ENCODE measurements at regions not wholly inside any gene's neighbourhood (a gene's known extent, or its start where the extent isn't known, plus 50 kb on each side); places are given as distances from the start of the nearest gene placed in this dataset.
A peak's percentile ranks its signal among the peaks of the same experiment; 100 is the strongest.

- no peak for TF ChIP-seq ZNF462 (CRISPR knock-in tag; IDR thresholded peaks at IDR 0.05)
- TF ChIP-seq JUNB (IDR thresholded peaks at IDR 0.05; ENCODE audit: unreplicated experiment): no peak
- no peak for TF ChIP-seq ZNF331 (CRISPR knock-in tag; IDR thresholded peaks at IDR 0.05; ENCODE audit: low read depth)
- no peak for TF ChIP-seq STAT1 (IDR thresholded peaks at IDR 0.05; ENCODE audit: unreplicated experiment)
- no peak for TF ChIP-seq POLR2AphosphoS5 (IDR thresholded peaks at IDR 0.05; ENCODE audit: low read depth)
- TF ChIP-seq CREB1 (CRISPR knock-in tag; IDR thresholded peaks at IDR 0.05; ENCODE audit: low read depth): no peak
- TF ChIP-seq EZH2 (IDR thresholded peaks at IDR 0.05; ENCODE audit: low read depth, unreplicated experiment): no peak
These were observed 114.2 kb upstream of the SPIN1 start (continued) for GRCh38 chr9:88274078-88274477.

DNA sequence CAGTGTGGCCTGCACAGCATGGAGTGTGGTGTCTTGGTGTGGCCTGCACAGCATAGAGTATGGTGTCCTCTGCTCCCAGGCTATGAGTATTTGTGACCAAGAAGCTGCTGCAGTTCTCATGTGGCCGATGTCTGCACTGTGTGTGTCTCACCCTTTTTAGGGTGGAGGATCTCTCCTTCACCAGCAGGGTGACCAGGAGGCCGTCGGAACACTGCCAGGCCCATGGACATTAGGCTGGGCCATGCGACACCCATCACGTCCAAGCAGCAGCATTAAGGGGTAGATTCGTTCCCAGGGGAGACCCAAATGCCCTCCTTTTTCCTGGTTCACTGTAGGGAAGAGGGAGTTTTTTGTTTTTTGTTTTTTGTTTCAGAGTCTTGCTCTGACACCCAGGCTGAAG lies 115.3 kb upstream of the SPIN1 start:
- peak; percentile 78 for ATAC-seq
- no peaks in the 10 kb centered on the region for H4K20me1 ChIP-seq (replicated peaks; ENCODE audit: insufficient read depth)
- H3K27ac Mint-ChIP-seq: no peak overlapping the region

More for the DNA sequence above, 115.3 kb upstream of the SPIN1 start:
- Histone ChIP-seq H3K4me2 (no peak overlapping the region), H3K4me3 (no peak overlapping the region), H3K27me3 (ENCODE audit: insufficient read depth) (no peaks in the 10 kb centered on the region), H3K36me3 (ENCODE audit: insufficient read depth) (no peaks in the 10 kb centered on the region), H3K79me2 (replicated peaks; ENCODE audit: insufficient read depth) (no peaks in the 10 kb centered on the region), H2AFZ (no peak overlapping the region), H3K27ac (ENCODE audit: low read depth) (no peak overlapping the region), H3F3A (replicated peaks; ENCODE audit: low read depth) (no peaks in the 10 kb centered on the region), H3K9me2 (ENCODE audit: insufficient read depth) (no peaks in the 10 kb centered on the region), H3K4me1 (ENCODE audit: insufficient read depth) (peaks cover 13% of the 10 kb centered on the region)
- DNase-seq (ENCODE audit: low spot score): peak; percentile 26
- H3K36me3 Mint-ChIP-seq (ENCODE audit: low read depth): no peaks in the 10 kb centered on the region; the same call in 2 of the 3 replicates
- TF ChIP-seq, protein P1, sequence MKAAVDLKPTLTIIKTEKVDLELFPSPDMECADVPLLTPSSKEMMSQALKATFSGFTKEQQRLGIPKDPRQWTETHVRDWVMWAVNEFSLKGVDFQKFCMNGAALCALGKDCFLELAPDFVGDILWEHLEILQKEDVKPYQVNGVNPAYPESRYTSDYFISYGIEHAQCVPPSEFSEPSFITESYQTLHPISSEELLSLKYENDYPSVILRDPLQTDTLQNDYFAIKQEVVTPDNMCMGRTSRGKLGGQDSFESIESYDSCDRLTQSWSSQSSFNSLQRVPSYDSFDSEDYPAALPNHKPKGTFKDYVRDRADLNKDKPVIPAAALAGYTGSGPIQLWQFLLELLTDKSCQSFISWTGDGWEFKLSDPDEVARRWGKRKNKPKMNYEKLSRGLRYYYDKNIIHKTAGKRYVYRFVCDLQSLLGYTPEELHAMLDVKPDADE (IDR thresholded peaks at IDR 0.05): no peak
- TF ChIP-seq CTCF (conservative IDR thresholded peaks at IDR 0.05; ENCODE audit: low read depth in 2 of 2): peak in 1 of 2 experiments; percentile 18; a peak in 1 of 4 replicates
- peaks cover 6% of the 10 kb centered on the region; the same call in 2 of the 3 replicates for H3K9me3 Mint-ChIP-seq
- H3K4me3 Mint-ChIP-seq: no peak overlapping the region
- H3K27me3 Mint-ChIP-seq (ENCODE audit: insufficient read depth, low read depth, poor library complexity): peaks cover 5% of the 10 kb centered on the region
- H3K4me1 Mint-ChIP-seq: peaks cover 18% of the 10 kb centered on the region

All from GM23338 (cell line).